MCF 10A (cell line): ENCODE measurements at regions not wholly inside any gene's neighbourhood (a gene's known extent, or its start where the extent isn't known, plus 50 kb on each side); places are given as distances from the start of the nearest gene placed in this dataset.

ENCODE experiments used
- BruUV-seq: library from RNA; stranded (reverse); fragments of 400-500 nt; replicated peaks from 2 replicates; lab custom pipeline; 2021; lab: Mats Ljungman, UMichigan
- CTCF ChIA-PET: fragments of 300-600 bp; sonication (Branson Sonifier 250); formaldehyde crosslinking; extraction: SDS; loops from one replicate; lab custom pipeline; 2021; ENCODE audit warnings: antibody characterized with exemption, inconsistent platforms; lab: Yijun Ruan, JAX
- POLR2A ChIA-PET: fragments of 300-600, 350-650 bp; sonication (Branson Sonifier 250); formaldehyde crosslinking; extraction: SDS; loops from one replicate; lab custom pipeline; 2020; ENCODE audit warnings: antibody characterized with exemption, inconsistent platforms; lab: Yijun Ruan, JAX
- DNase-seq: peaks from one replicate; pipeline ENCODE4 v3.0.0-alpha.2; 2018; ENCODE audit not compliant: unreplicated experiment
- H3K27ac Mint-ChIP-seq: one replicate; pipeline ENCODE4 v1.8.0; 2022; ENCODE audit warnings: mild to moderate bottlenecking, low read depth, mixed read lengths; ENCODE audit not compliant: unreplicated experiment
- H3K27me3 Mint-ChIP-seq: one replicate; pipeline ENCODE4 v1.8.0; 2022; ENCODE audit warnings: mixed read lengths; ENCODE audit not compliant: insufficient read depth, unreplicated experiment
- H3K36me3 Mint-ChIP-seq: one replicate; pipeline ENCODE4 v1.8.0; 2022; ENCODE audit warnings: mild to moderate bottlenecking, moderate library complexity, mixed read lengths; ENCODE audit not compliant: insufficient read depth, unreplicated experiment
- H3K4me1 Mint-ChIP-seq: one replicate; pipeline ENCODE4 v1.8.0; 2022; ENCODE audit warnings: mixed read lengths; ENCODE audit not compliant: insufficient read depth, unreplicated experiment
- H3K4me3 Mint-ChIP-seq: one replicate; pipeline ENCODE4 v1.8.0; 2022; ENCODE audit warnings: mild to moderate bottlenecking, moderate library complexity, mixed read lengths; ENCODE audit not compliant: unreplicated experiment
- H3K9me3 Mint-ChIP-seq: one replicate; pipeline ENCODE4 v1.8.0; 2022; ENCODE audit warnings: mixed read lengths; ENCODE audit not compliant: unreplicated experiment
- CTCF ChIP-seq: fragments of 200-600 bp; IDR thresholded peaks from one replicate; pipeline ENCODE4 v1.8.0; 2022; ENCODE audit warnings: antibody characterized with exemption, mild to moderate bottlenecking; ENCODE audit not compliant: unreplicated experiment
- intact Hi-C: fragments of 100-400 bp; cut with micrococcal nuclease; formaldehyde crosslinking; loops from 2 replicates; pipeline ENCODE4 v1.14.1; 2022

GRCh38 chr13:90365130-90365529 lies 982.4 kb upstream of the MIR17HG start:
- Mint-ChIP-seq H3K36me3 (no peaks in the 10 kb centered on the region), H3K9me3 (no peaks in the 10 kb centered on the region), H3K27ac (no peak overlapping the region), H3K4me1 (no peaks in the 10 kb centered on the region), H3K4me3 (no peak overlapping the region), H3K27me3 (no peaks in the 10 kb centered on the region)
- peak; percentile 29 for TF ChIP-seq CTCF
- intact Hi-C loops = loop anchor here (5.0 kb wide), 1 partner anchor 502 kb away; no protein-coding TSS in a partner anchor
- BruUV-seq = no TSS peak
- ChIA-PET POLR2A (no interaction called here), CTCF (no interaction called here)
- peak; percentile 11 for DNase-seq

GRCh38 chr13:90374168-90374567 lies 973.3 kb upstream of the MIR17HG start:
- intact Hi-C loops = no loop called here
- DNase-seq = no peak
- Mint-ChIP-seq H3K36me3 (no peaks in the 10 kb centered on the region), H3K9me3 (peaks cover 7% of the 10 kb centered on the region), H3K27me3 (no peaks in the 10 kb centered on the region), H3K27ac (no peak overlapping the region), H3K4me3 (no peak overlapping the region), H3K4me1 (no peaks in the 10 kb centered on the region)
- ChIA-PET POLR2A (no interaction called here), CTCF (no interaction called here)
- no peak for TF ChIP-seq CTCF
- BruUV-seq = no TSS peak

- Mint-ChIP-seq H3K27ac (no peak overlapping the region), H3K36me3 (no peaks in the 10 kb centered on the region), H3K4me3 (no peak overlapping the region), H3K4me1 (no peaks in the 10 kb centered on the region), H3K27me3 (no peaks in the 10 kb centered on the region), H3K9me3 (peaks cover 7% of the 10 kb centered on the region)
- DNase-seq = no peak
- TF ChIP-seq CTCF = no peak
- POLR2A ChIA-PET = no interaction called here
- CTCF ChIA-PET = no interaction called here
- no TSS peak for BruUV-seq
- intact Hi-C loops = no loop called here
Observed at GRCh38 chr13:90375851-90376250, 971.6 kb upstream of the MIR17HG start.

GRCh38 chr13:90382425-90382824 lies 965.1 kb upstream of the MIR17HG start:
- ChIA-PET CTCF (no interaction called here), POLR2A (no interaction called here)

More at GRCh38 chr13:90382425-90382824, 965.1 kb upstream of the MIR17HG start:
- no peak for TF ChIP-seq CTCF
- H3K4me3 Mint-ChIP-seq = no peak overlapping the region
- no peak overlapping the region for H3K27ac Mint-ChIP-seq
- intact Hi-C loops = no loop called here
- no peaks in the 10 kb centered on the region for H3K27me3 Mint-ChIP-seq
- no TSS peak for BruUV-seq
- H3K9me3 Mint-ChIP-seq = peaks cover 7% of the 10 kb centered on the region
- H3K4me1 Mint-ChIP-seq = no peaks in the 10 kb centered on the region
- DNase-seq = no peak
- no peaks in the 10 kb centered on the region for H3K36me3 Mint-ChIP-seq
